ENCODE measurements at regions not wholly inside any gene's neighbourhood (a gene's known extent, or its start where the extent isn't known, plus 50 kb on each side); places are given as distances from the start of the nearest gene placed in this dataset.

DNA sequence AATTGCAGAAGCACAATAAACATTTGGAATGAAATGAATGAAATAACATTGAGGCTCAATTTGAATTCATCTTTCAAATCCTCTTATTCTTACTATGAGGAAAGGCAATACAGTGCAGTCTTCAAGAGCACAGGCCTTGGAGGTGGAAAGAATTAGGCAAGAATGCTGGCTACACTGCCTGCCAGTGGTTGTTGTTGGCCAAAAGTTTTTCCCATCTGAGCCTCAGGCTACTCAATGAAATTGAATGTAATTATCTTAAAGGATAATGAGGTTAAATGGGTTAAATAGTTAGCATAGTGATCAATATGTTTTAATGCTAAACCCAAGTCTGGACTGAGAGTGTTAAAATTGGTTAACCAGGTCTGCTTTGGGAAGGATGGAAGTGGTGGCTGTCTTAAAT is 140.9 kb downstream of the MBL2 start:
- no peaks in the 10 kb centered on the region for H3K79me1 ChIP-seq (ENCODE audit: insufficient read depth, low read depth, low read length, poor library complexity, severe bottlenecking)
- H3K79me2 ChIP-seq (ENCODE audit: insufficient read depth, low read length), result no peaks in the 10 kb centered on the region
- H2BK15ac ChIP-seq (ENCODE audit: low read depth, low read length), result no peak overlapping the region
- H3K4me1 ChIP-seq (ENCODE audit: insufficient read depth, low read length), result no peaks in the 10 kb centered on the region
- no peak overlapping the region for H3K27ac ChIP-seq (ENCODE audit: insufficient read length, low read depth, low read length)
- no peak overlapping the region for H4K8ac ChIP-seq (replicated peaks; ENCODE audit: insufficient read length, low read depth, low read length)
- H2BK12ac ChIP-seq (ENCODE audit: insufficient read length, low read depth, low read length), result no peak overlapping the region
- H3K27me3 ChIP-seq (ENCODE audit: insufficient read depth, low read length), result no peaks in the 10 kb centered on the region
- TF ChIP-seq, protein P1, sequence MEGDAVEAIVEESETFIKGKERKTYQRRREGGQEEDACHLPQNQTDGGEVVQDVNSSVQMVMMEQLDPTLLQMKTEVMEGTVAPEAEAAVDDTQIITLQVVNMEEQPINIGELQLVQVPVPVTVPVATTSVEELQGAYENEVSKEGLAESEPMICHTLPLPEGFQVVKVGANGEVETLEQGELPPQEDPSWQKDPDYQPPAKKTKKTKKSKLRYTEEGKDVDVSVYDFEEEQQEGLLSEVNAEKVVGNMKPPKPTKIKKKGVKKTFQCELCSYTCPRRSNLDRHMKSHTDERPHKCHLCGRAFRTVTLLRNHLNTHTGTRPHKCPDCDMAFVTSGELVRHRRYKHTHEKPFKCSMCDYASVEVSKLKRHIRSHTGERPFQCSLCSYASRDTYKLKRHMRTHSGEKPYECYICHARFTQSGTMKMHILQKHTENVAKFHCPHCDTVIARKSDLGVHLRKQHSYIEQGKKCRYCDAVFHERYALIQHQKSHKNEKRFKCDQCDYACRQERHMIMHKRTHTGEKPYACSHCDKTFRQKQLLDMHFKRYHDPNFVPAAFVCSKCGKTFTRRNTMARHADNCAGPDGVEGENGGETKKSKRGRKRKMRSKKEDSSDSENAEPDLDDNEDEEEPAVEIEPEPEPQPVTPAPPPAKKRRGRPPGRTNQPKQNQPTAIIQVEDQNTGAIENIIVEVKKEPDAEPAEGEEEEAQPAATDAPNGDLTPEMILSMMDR (conservative IDR thresholded peaks at IDR 0.05), result no peak
- no peak overlapping the region for H3K4ac ChIP-seq (ENCODE audit: low read depth, low read length)
- no peaks in the 10 kb centered on the region; a peak in 1 of 7 replicates for H3K36me3 Mint-ChIP-seq (ENCODE audit: insufficient read depth in 1 of 3, low read depth in 3 of 3)
- no peak overlapping the region for H3T11ph ChIP-seq (ENCODE audit: low read length)
- no peaks in the 10 kb centered on the region for H3K27me3 Mint-ChIP-seq (ENCODE audit: low read depth)
- no peak overlapping the region for H3K14ac ChIP-seq (ENCODE audit: insufficient read depth, low read length)
- no peak overlapping the region for H3K18ac ChIP-seq (ENCODE audit: insufficient read length, low read depth, low read length)
- no peak overlapping the region for H2AK5ac ChIP-seq (ENCODE audit: insufficient read length, low read length)
- no peak overlapping the region for H2BK5ac ChIP-seq (ENCODE audit: insufficient read length, low read length)
- H3K23ac ChIP-seq (ENCODE audit: insufficient read length, low read depth, low read length), result no peak overlapping the region
- H4K91ac ChIP-seq (ENCODE audit: insufficient read length, low read depth, low read length), result no peak overlapping the region
- no peaks in the 10 kb centered on the region for H4K20me1 ChIP-seq (ENCODE audit: control insufficient read depth, insufficient read depth, insufficient read length)
- H3K9me3 ChIP-seq (ENCODE audit: control insufficient read depth, low read depth, low read length), result no peaks in the 10 kb centered on the region
- H3K56ac ChIP-seq (ENCODE audit: insufficient read length, low read depth, low read length), result no peak overlapping the region
- H3K9ac ChIP-seq (ENCODE audit: extremely low read depth, insufficient read length, low read length), result no peak overlapping the region
- no peak overlapping the region for H2BK120ac ChIP-seq (ENCODE audit: low read depth, low read length, poor library complexity, severe bottlenecking)
- DNase-seq, result no peak
- H4K5ac ChIP-seq (ENCODE audit: insufficient read length, low read depth, low read length), result no peak overlapping the region
- H3K9me3 Mint-ChIP-seq, result no peaks in the 10 kb centered on the region
- no peak overlapping the region for H3K4me3 Mint-ChIP-seq
- H3K23me2 ChIP-seq (ENCODE audit: insufficient read length, low read depth, low read length, poor library complexity, severe bottlenecking), result no peaks in the 10 kb centered on the region
- H3K4me2 ChIP-seq (ENCODE audit: insufficient read depth, insufficient read length, low read length), result no peak overlapping the region
- H3K27ac Mint-ChIP-seq, result no peak overlapping the region
- no peak overlapping the region for H2BK20ac ChIP-seq (ENCODE audit: low read depth, low read length, poor library complexity, severe bottlenecking)
- H2AFZ ChIP-seq (ENCODE audit: low read length), result no peak overlapping the region
- H3K4me1 Mint-ChIP-seq, result peaks cover 8 to 11% of the 10 kb centered on the region in 2 experiments
